GM21786 (cell line): ENCODE measurements at regions not wholly inside any gene's neighbourhood (a gene's known extent, or its start where the extent isn't known, plus 50 kb on each side); places are given as distances from the start of the nearest gene placed in this dataset.
"Not testable (repeated sequence)": the region's sequence is repeated elsewhere in the genome, so short reads cannot be mapped to it uniquely, and the experiment has no call there.

ENCODE experiments used
- ATAC-seq: cut with Tn5 transposase; IDR thresholded peaks from one replicate; pipeline ENCODE4 v1.9.1; 2021; ENCODE audit not compliant: unreplicated experiment

DNA sequence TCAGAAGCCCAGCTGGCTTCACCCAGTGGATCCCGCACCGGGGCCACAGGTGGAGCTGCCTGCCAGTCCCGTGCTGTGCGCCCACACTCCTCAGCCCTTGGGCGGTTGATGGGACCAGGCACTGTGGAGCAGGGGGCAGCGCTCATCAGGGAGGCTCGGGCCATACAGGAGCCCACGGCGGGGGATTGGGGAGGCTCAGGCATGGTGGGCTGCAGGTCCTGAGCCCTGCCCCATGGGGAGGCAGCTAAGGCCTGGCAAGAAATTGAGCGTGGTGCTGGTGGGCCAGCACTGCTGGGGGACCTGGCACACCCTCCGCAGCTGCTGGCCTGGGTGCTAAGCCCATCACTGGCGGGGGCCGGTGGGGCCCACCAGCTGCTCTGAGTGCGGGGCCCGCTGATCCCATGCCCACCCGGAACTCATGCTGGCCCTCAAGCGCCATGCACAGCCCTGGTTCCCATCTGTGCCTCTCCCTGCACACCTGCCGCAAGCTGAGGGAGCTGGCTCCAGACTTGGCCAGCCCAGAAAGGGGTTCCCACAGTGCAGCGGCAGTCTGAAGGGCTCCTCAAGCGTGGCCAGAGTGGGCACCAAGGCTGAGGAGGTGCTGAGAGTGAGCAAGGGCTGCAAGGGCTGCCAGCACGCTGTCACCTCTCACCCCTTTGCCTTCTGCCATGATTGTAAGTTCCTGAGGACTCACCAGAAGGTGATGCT is 705.1 kb downstream of the STPG2 start:
- ATAC-seq = not testable (repeated sequence)

DNA sequence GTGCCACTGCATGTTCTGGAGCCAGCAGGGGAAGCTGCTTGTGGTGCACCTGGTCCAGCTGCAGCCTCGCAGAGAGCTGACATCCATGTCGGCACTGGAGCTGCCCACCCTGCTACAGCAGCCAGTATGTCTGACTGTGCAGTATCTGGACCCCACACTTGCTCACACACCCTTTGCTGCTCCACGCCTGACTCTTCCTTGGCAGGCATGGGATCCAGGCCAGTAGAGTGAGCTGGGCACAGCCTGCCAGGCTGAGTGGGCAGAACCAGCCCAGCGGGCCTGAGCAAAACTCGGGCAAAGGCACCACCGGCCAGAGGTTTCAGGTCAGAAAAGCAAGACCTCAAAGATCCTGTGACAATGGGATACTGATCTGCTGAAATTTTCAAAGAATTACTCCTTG is 690.1 kb downstream of the STPG2 start:
- ATAC-seq = no peak

DNA sequence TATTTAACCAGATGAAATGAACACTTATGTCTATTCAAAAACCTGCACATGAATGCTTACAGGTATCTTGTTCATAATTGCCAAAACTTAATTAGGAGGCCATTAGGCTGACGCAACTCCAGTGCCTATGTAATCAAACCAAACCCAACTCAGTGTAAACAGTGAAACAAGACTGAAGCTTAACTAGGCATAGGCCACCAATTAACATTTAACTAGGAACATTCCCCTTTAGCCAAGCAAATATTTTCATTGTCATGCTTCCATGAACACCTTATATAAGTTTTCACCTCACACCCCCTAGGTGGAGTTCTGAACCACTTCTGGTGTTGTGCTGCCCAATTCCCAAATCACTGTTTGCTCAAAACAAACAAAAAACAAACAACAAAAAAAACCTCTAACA is 686.0 kb downstream of the STPG2 start:
- ATAC-seq = no peak

DNA sequence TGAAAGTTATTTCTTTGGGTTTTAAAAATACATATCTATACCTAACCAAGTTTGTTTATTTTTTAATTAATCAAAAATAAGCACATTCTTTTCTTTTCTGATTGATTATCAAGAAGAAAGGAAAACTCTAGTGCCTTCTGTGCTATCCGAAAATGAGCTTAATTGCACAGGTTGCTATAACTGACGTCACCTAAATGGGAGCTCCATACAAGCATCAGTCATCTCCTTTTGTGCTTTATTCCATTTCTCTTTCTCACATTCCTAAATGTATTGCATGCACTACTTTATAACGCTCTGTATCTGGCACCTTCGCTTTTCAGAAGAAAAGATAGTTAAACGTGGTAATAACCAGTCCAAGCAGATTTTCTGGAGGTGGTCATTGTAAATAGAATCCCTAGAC is 675.0 kb downstream of the STPG2 start:
- no peak for ATAC-seq

DNA sequence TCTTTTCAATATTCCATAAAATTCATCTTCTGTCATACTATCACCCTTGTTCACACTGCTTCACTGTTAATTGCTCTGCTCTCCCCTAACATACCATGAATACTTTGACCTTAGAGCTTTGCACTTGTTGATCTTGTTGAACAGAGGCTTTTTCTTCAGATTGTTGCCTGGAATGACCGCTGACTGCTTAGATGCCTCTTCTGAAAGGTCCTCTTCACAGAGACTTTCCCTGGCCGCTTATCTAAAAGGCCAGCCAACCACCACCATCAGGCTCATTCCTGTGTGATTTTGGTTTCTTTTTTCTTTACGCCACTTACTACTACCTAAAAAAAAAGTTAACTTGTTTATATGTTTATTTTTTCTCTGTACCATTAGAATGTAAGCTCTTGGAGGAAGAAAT is 667.7 kb downstream of the STPG2 start:
- ATAC-seq = no peak

DNA sequence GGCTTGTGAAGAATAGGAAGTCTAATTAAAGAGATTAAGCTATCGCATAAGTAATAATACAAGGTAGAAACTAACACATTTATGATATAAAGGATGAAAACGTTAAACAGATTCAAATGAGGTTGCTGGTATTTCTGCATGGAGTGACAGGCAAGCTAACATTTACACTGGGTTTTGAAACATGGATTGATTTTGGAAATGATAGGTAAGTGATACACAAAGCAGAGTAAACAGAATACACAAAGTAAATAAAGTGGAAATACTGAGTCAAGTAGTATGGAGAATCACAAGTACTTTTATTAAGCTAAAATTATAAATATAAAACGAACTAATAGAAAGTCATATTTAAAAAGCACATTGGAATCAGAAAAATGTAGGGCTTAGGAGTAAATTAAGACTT is 665.3 kb downstream of the STPG2 start:
- ATAC-seq = no peak

DNA sequence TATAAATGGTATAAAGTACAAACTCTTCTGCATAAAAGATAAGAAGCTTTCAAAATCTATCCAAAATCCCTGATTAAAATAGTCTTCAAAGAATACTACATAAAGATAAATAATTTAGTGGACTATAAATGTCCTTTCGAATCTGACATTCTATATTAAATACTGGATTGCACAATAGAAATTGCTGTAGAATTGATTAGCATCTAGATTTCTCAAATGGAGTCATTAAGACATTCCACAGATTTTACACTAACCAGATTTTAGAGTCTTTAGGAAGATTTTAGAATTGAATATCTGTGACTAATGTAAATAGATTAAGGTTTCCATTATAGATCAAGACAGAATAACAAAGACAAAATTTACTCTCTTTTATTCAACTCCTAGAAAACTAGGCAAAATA is 663.9 kb downstream of the STPG2 start:
- ATAC-seq = no peak

DNA sequence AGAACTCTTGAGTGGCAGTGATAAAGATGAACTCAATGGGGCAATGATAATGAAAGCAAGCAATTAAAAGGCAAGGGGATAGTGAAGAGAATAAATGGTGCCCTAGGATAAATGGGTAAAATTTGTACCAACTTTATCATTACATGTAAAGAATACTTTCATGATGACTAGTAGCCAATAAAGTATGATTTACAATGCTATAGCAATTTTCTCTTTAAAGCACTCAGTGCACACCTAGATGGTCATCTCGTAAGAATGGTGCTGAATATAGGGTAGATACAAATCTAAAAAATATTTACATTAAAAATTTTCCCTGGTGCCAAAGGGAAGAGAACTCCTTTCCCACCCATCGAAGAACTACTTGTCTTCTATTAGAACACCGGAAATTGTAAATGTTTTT is 651.4 kb downstream of the STPG2 start:
- ATAC-seq = no peak

DNA sequence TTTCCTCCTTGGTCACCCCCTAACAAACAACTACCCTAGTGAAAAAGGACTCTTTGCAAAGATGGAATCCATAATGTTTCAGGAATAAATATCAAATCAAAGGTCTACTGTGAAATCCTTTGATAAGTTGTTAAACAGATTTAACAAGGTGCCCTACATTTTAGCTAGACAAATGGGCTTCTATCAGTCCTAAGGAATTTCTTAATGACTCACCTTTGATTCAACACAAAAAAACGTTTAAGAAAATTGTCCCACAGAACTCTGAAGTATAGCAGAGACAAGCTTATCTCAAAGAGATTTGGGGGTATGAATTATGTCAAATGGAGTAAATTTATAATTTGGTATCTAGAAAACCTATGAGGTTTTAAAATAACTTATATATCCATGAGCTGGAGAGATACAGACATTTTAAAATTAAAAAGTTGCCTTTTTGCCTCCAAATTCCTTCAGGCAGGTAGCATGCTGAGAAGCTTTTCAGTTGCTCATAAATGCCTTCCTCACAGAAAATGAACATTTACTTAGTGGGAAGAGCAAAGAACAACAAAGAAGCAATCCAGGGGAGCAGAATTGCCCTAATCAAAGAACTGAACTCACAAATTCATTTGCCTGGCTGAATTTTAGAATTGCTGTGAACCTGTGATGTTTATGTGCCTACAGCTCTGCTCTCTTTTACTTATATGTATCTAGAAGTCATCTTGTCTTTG is 649.3 kb downstream of the STPG2 start:
- no peak for ATAC-seq

DNA sequence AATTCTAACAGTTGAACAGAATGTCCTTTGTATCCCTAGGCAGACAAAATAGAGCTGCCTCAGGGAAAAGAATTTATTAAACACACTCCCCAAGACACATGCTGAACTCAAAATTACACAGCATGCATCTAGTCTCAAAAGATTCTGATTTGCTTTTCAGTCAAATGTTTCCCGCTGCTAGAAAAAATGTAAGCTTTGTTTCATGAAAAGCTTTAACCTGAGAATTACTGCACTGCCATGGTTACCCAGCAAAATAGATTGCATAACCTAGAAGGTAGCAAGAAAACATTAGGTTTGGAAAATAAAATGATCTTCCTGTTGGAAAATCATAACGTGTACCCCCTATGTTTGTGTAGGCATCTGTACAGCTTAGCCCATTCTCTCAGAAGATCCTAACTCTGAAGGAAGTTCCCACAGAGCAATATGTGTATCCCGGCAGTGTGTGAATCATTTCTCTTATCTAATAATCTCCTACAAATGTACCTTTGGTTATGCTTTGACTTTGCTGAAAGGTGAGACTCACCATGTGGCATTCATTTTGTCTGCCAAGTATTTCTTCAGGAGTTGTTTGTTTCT is 646.9 kb downstream of the STPG2 start:
- no peak for ATAC-seq

DNA sequence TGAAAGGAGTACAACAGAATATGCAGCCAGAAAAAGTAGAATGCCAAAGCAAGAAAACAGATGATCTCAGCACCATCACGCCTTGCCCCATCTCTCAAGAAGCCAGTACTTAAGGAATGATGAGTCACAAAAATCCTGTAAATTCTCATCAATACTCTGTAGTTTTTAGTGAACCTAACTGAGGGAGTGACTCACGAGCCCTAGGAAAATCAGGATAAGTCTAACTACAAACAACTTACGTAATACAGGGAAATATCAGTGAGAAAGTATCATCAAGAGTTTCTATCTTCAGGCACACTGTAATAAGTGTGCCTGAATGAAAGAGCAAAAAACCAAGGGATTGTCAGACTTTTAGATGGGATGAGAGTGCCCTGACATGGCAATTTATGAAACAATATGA is 644.4 kb downstream of the STPG2 start:
- ATAC-seq = no peak

DNA sequence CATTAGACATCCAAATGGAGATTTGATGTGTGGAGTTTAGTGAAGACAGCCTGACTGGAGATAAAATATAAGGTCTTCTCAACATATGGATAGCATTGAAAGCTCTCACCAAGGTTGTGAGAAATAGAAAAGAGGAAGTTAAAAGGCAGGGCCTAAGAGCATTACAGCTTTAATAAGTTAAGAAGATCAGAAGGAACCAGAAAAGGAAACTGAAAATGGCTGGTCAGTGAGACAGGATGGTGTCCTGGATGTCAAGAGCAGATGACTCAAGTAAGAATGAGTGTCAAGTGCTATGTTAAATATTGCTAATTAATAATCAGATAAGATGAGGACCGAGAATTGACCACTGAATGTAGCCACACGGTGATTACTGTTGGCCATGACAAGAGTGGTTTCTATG is 642.9 kb downstream of the STPG2 start:
- peak; percentile 99 for ATAC-seq

DNA sequence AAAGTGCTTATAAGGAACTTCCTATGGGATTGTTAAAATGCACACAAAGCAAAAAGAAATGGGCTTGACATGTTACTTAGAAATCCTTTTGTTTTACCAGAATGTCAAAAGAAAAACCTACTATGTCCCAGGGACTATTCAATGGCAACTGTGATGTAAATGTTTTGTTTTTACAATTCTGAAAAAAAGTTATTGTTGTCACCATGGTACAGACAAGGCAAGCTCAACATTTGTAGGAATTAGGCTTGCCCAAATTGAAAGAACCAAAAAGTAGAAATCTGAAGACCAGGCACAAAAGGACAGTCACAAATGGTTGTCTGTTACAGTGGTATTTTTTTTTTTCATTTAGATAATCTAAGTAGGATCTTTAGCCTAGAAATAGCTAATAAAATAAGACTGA is 638.6 kb downstream of the STPG2 start:
- no peak for ATAC-seq

DNA sequence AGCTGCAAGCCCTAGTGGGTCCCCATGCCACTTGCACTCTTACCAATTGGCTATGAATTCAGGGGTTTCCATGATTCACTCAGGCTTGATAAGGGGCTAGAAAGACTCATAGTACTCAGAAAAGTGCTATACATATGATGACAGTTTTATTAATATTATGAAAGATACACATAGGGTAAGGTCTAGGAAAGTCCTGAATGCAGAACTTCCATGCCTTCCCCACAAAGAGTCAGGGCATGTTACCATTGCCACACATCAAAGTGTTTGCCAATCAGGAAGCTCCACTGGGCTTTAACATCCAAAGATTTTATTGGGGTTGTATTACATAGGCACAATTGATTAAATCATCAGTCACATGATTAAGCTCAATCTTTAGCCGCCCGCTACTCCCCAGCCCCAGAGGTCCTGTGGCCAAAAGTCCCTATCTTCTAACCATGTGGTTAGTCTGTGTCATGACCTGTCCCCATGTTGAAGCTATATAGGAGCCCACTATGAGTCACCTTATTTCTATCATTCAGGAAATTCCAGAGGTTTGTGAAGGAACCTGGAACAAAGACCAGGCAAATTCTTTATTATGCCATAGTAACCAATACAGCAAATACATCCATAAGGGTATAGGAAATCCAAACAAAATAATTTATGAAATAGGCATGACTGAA is 635.6 kb downstream of the STPG2 start:
- no peak for ATAC-seq
